ENCODE measurements at regions not wholly inside any gene's neighbourhood (a gene's known extent, or its start where the extent isn't known, plus 50 kb on each side); places are given as distances from the start of the nearest gene placed in this dataset.
A peak's percentile ranks its signal among the peaks of the same experiment; 100 is the strongest.

GRCh38 chr4:176005766-176006165 is 59.9 kb upstream of the WDR17 start:
- H3K27ac ChIP-seq: no peak overlapping the region
- TF ChIP-seq POLR2AphosphoS5 (IDR thresholded peaks at IDR 0.05): no peak
- no peak for TF ChIP-seq CTCF (IDR thresholded peaks at IDR 0.05 in 8 of 11, conservative IDR thresholded peaks at IDR 0.05 in 3 of 11)
- TF ChIP-seq POLR2A (IDR thresholded peaks at IDR 0.05): no peak
- DNase-seq: no peak
- H3K4me3 ChIP-seq: no peak overlapping the region
- intact Hi-C loops (cut with DNase I; ENCODE audit: low total_unique reads): no loop called here
- peaks cover 0 to 29% (median 0%) of the 10 kb centered on the region in 7 donors for H3K27me3 ChIP-seq (replicated peaks in 1 of 7)
- no peaks in the 10 kb centered on the region for H3K36me3 ChIP-seq
- peaks cover 0 to 22% (median 15%) of the 10 kb centered on the region in 6 donors for H3K4me1 ChIP-seq
- H3K9me3 ChIP-seq: peaks cover 0 to 14% (median 2%) of the 10 kb centered on the region in 8 donors
- WGBS, 5 donors: 77 to 88% (median 85%) methylated on average over 3 of the region's 3 CpGs

- no peaks in the 10 kb centered on the region for H3K36me3 ChIP-seq
- intact Hi-C loops (cut with DNase I; ENCODE audit: low total_unique reads): no loop called here
- no peak overlapping the region for H3K27ac ChIP-seq
- TF ChIP-seq CTCF (IDR thresholded peaks at IDR 0.05 in 8 of 11, conservative IDR thresholded peaks at IDR 0.05 in 3 of 11) (no peak), POLR2A (IDR thresholded peaks at IDR 0.05) (no peak), POLR2AphosphoS5 (IDR thresholded peaks at IDR 0.05) (no peak)
- H3K4me1 ChIP-seq: peaks cover 0 to 8% (median 2%) of the 10 kb centered on the region in 6 donors
- no peak for DNase-seq
- no peak overlapping the region for H3K4me3 ChIP-seq
- H3K27me3 ChIP-seq (replicated peaks in 1 of 7): no peaks in the 10 kb centered on the region
- peaks cover 0 to 14% (median 2%) of the 10 kb centered on the region in 8 donors for H3K9me3 ChIP-seq
- WGBS, 5 donors: 82 to 96% (median 93%) methylated on average over 2 of the region's 2 CpGs
Measured at GRCh38 chr4:176009254-176009653, 56.4 kb upstream of the WDR17 start.

- TF ChIP-seq POLR2A (IDR thresholded peaks at IDR 0.05) (no peak), CTCF (IDR thresholded peaks at IDR 0.05 in 8 of 11, conservative IDR thresholded peaks at IDR 0.05 in 3 of 11) (no peak), POLR2AphosphoS5 (IDR thresholded peaks at IDR 0.05) (no peak)
- intact Hi-C loops (cut with DNase I; ENCODE audit: low total_unique reads): no loop called here
- no peak overlapping the region for H3K4me3 ChIP-seq
- 50 to 63% (median 59%) methylated on average over 2 of the region's 2 CpGs for WGBS, 5 donors
- peaks cover 0 to 14% (median 2%) of the 10 kb centered on the region in 8 donors for H3K9me3 ChIP-seq
- no peak overlapping the region for H3K27ac ChIP-seq
- H3K36me3 ChIP-seq: no peaks in the 10 kb centered on the region
- H3K27me3 ChIP-seq (replicated peaks in 1 of 7): no peaks in the 10 kb centered on the region
- DNase-seq: no peak
- peaks cover 0 to 8% (median 2%) of the 10 kb centered on the region in 6 donors for H3K4me1 ChIP-seq
Measured at GRCh38 chr4:176011529-176011928, 54.1 kb upstream of the WDR17 start.

GRCh38 chr4:176013476-176014247 is 52.0 kb upstream of the WDR17 start:
- Histone ChIP-seq H3K4me3 (no peak overlapping the region), H3K27ac (peak overlapping the region in 1 of 8 donors; percentile 18), H3K9me3 (peaks cover 0 to 14% (median 2%) of the 10 kb centered on the region in 8 donors), H3K36me3 (no peaks in the 10 kb centered on the region), H3K27me3 (replicated peaks in 1 of 7) (no peaks in the 10 kb centered on the region), H3K4me1 (peaks cover 0 to 8% (median 2%) of the 10 kb centered on the region in 6 donors)
- TF ChIP-seq CTCF (IDR thresholded peaks at IDR 0.05 in 8 of 11, conservative IDR thresholded peaks at IDR 0.05 in 3 of 11) (no peak), POLR2A (IDR thresholded peaks at IDR 0.05) (no peak), POLR2AphosphoS5 (IDR thresholded peaks at IDR 0.05) (no peak)
- DNase-seq: no peak
- intact Hi-C loops (cut with DNase I; ENCODE audit: low total_unique reads): no loop called here
- 32 to 42% (median 35%) methylated on average over 8 of the region's 8 CpGs for WGBS, 5 donors

All from spleen (tissue), 11 donors.